GM12878 (cell line): ENCODE measurements at regions not wholly inside any gene's neighbourhood (a gene's known extent, or its start where the extent isn't known, plus 50 kb on each side); places are given as distances from the start of the nearest gene placed in this dataset.

Experiments
- ATAC-seq: fragments of 200-7000 bp; cut with Tn5 transposase; 3 replicates; pipeline ENCODE4 v1.9.1; 2020; ENCODE audit warnings: mild to moderate bottlenecking, moderate library complexity
- BruUV-seq: library from RNA; stranded (reverse); fragments of 400-500 nt; replicated peaks from 2 replicates; lab custom pipeline; 2021; lab: Mats Ljungman, UMichigan
- CTCF ChIA-PET: fragments of 300-600 bp; sonication (Branson Sonifier 250); formaldehyde crosslinking; extraction: SDS; loops from one replicate; lab custom pipeline; 2021; ENCODE audit warnings: inconsistent platforms; lab: Yijun Ruan, JAX
- POLR2A ChIA-PET: fragments of 350-600 bp; formaldehyde crosslinking; extraction: SDS; loops from one replicate; lab custom pipeline; 2021; ENCODE audit warnings: inconsistent platforms; lab: Charles Lee
- RAD21 ChIA-PET: fragments of 300-600 bp; sonication (Branson Sonifier 250); formaldehyde crosslinking; loops from one replicate; lab custom pipeline; 2023; ENCODE audit warnings: antibody characterized with exemption; ENCODE audit not compliant: unreplicated experiment; lab: Charles Lee
- SMC1A ChIA-PET: fragments of 300-600 bp; sonication (Branson Sonifier 250); formaldehyde crosslinking; loops from one replicate; lab custom pipeline; 2023; ENCODE audit not compliant: unreplicated experiment, uncharacterized antibody; lab: Charles Lee
- DNase-seq: peaks from one replicate; pipeline ENCODE4 v3.0.0-alpha.2; 2011; ENCODE audit warnings: low read depth, low spot score
- FAIRE-seq: peaks from 3 replicates; lab custom pipeline; 2011; peaks lifted over from hg19 to GRCh38; lab: Jason Lieb, UNC
- H2AFZ ChIP-seq: 2 replicates; pipeline ENCODE4 v1.6.0; 2011; ENCODE audit warnings: low read depth, low read length, control low read depth; ENCODE audit not compliant: control insufficient read depth
- H3K27ac ChIP-seq: 2 replicates; pipeline ENCODE4 v1.5.1; 2011; ENCODE audit warnings: control low read depth; ENCODE audit not compliant: control insufficient read depth, insufficient read depth
- H3K27me3 ChIP-seq, 2 experiments: replicated peaks in 1 of 2; 2 replicates each; pipeline versions ENCODE4 v1.6.0 to v1.6.1; 2011; ENCODE audit warnings: low read length in 1 of 2; ENCODE audit not compliant: control insufficient read depth in 2 of 2, insufficient read depth in 2 of 2
- H3K36me3 ChIP-seq, 2 experiments: 2 replicates each; pipeline ENCODE4 v1.5.1; 2011; ENCODE audit warnings: low read length in 1 of 2; ENCODE audit not compliant: control insufficient read depth in 2 of 2, insufficient read depth in 2 of 2
- H3K4me1 ChIP-seq: 2 replicates; pipeline ENCODE4 v1.6.1; 2011; ENCODE audit warnings: mild to moderate bottlenecking, low read length, moderate library complexity, mixed read lengths; ENCODE audit not compliant: control insufficient read depth, insufficient read depth
- H3K4me2 ChIP-seq: 2 replicates; pipeline ENCODE4 v1.6.0; 2011; ENCODE audit warnings: control low read depth; ENCODE audit not compliant: control insufficient read depth, insufficient read depth
- H3K4me3 ChIP-seq: fragments of 200-600 bp; sonication (generic); 2 replicates; pipeline ENCODE4 v1.5.1; 2016
- H3K79me2 ChIP-seq: 2 replicates; pipeline ENCODE4 v1.6.0; 2011; ENCODE audit warnings: low read length; ENCODE audit not compliant: control insufficient read depth, insufficient read depth
- H3K9ac ChIP-seq: 2 replicates; pipeline ENCODE4 v1.8.0; 2011; ENCODE audit warnings: low read length, control low read depth, mixed read lengths; ENCODE audit not compliant: control insufficient read depth, insufficient read depth
- H3K9me3 ChIP-seq: replicated peaks from 3 replicates; pipeline ENCODE4 v1.5.1; 2011; ENCODE audit warnings: mild to moderate bottlenecking, low read length; ENCODE audit not compliant: control insufficient read depth, insufficient read depth
- H4K20me1 ChIP-seq: 2 replicates; pipeline ENCODE4 v1.6.0; 2011; ENCODE audit not compliant: control insufficient read depth, insufficient read depth
- ATF3 ChIP-seq: IDR thresholded peaks from 2 replicates; pipeline ENCODE4 v1.6.1; 2011; ENCODE audit warnings: low read depth, mild to moderate bottlenecking, low read length, moderate library complexity, borderline replicate concordance; ENCODE audit errors: extremely low read depth
- CREB1 ChIP-seq: IDR thresholded peaks from 2 replicates; pipeline ENCODE4 v1.6.1; 2012; ENCODE audit warnings: low read depth, mild to moderate bottlenecking, inconsistent platforms
- IKZF1 ChIP-seq: fragments of 450-650 bp; conservative IDR thresholded peaks from 2 replicates; pipeline ENCODE4 v1.6.1; 2017; ENCODE audit warnings: antibody characterized with exemption, mild to moderate bottlenecking
- RAD51 ChIP-seq: fragments of 450-650 bp; IDR thresholded peaks from 2 replicates; pipeline ENCODE4 v1.6.1; 2016; ENCODE audit warnings: moderate library complexity, mild to moderate bottlenecking, inconsistent platforms
- SKIL ChIP-seq: fragments of 450-650 bp; IDR thresholded peaks from 2 replicates; pipeline ENCODE4 v1.6.1; 2017; ENCODE audit warnings: mild to moderate bottlenecking, low read depth, inconsistent platforms; ENCODE audit not compliant: poor library complexity, severe bottlenecking
- SMARCA5 ChIP-seq: fragments of 450-650 bp; IDR thresholded peaks from 2 replicates; pipeline ENCODE4 v1.6.1; 2017; ENCODE audit warnings: mild to moderate bottlenecking
- SPI1 ChIP-seq: IDR thresholded peaks from 2 replicates; pipeline ENCODE4 v1.6.1; 2011; ENCODE audit warnings: low read depth, mild to moderate bottlenecking, low read length, moderate library complexity, borderline replicate concordance; ENCODE audit not compliant: insufficient read depth
- SRF ChIP-seq, 2 experiments: IDR thresholded peaks; 2 replicates each; pipeline ENCODE4 v1.6.1; 2011; ENCODE audit warnings: low read depth in 2 of 2, low read length in 2 of 2, mild to moderate bottlenecking in 1 of 2, moderate library complexity in 1 of 2
- ZNF384 ChIP-seq: IDR thresholded peaks from 2 replicates; pipeline ENCODE4 v1.6.1; 2012; ENCODE audit warnings: low read depth, mild to moderate bottlenecking, low read length, improper control_type of control experiment, borderline replicate concordance
- ZNF592 ChIP-seq: fragments of 450-650 bp; IDR thresholded peaks from 2 replicates; pipeline ENCODE4 v1.6.1; 2017; ENCODE audit warnings: mild to moderate bottlenecking, moderate library complexity
- WGBS: methylation state at CpG from one replicate; pipeline ENCODE4 v1.1.6; 2016; ENCODE audit warnings: low lambda C conversion rate; ENCODE audit not compliant: insufficient replicate concordance, insufficient coverage; ENCODE audit errors: missing lambda C conversion rate; 5-methylcytosine and 5-hydroxymethylcytosine counted together
- in situ Hi-C: fragments of 300-500 bp; cut with MboI; formaldehyde crosslinking; loops from 9 replicates; pipeline ENCODE4 v1.14.3; 2018; ENCODE audit warnings: mixed read lengths
- intact Hi-C: fragments of 100-400 bp; cut with micrococcal nuclease; formaldehyde crosslinking; loops from one replicate; pipeline ENCODE4 v1.14.2; 2022; ENCODE audit not compliant: unreplicated experiment

GRCh38 chr15:62760538-62760937, 282.0 kb upstream of the TPM1 start:
- Histone ChIP-seq H4K20me1 (no peaks in the 10 kb centered on the region; the same call in 1 of the 2 replicates), H3K4me2 (no peak overlapping the region), H3K9ac (no peak overlapping the region), H3K9me3 (no peaks in the 10 kb centered on the region), H3K27ac (no peak overlapping the region), H3K4me3 (no peak overlapping the region), H3K4me1 (no peaks in the 10 kb centered on the region), H3K79me2 (no peaks in the 10 kb centered on the region), H2AFZ (no peak overlapping the region), H3K36me3 (no peaks in the 10 kb centered on the region), H3K27me3 (peaks cover 0 to 3% of the 10 kb centered on the region in 2 experiments; a peak in 1 of 4 replicates)
- ChIA-PET SMC1A (no interaction called here), CTCF (no interaction called here), RAD21 (no interaction called here), POLR2A (no interaction called here)
- DNase-seq (no peak), FAIRE-seq (no peak), ATAC-seq (no peak)
- TF ChIP-seq SPI1 (no peak), RAD51 (no peak), SMARCA5 (no peak), ZNF384 (no peak), SRF (IDR thresholded peaks at IDR 0.05; ENCODE audit: low read depth in 2 of 2, low read length in 2 of 2) (no peak), SKIL (no peak), ZNF592 (no peak), IKZF1 (no peak), ATF3 (no peak), CREB1 (no peak)
- intact Hi-C loops: no loop called here
- BruUV-seq: no TSS peak
- whole genome bisulfite sequencing: 0% methylated on average over 3 of the region's 3 CpGs
- in situ Hi-C loops: no loop called here
